Caco-2 (cell line): ENCODE measurements at regions not wholly inside any gene's neighbourhood (a gene's known extent, or its start where the extent isn't known, plus 50 kb on each side); places are given as distances from the start of the nearest gene placed in this dataset.

Source experiments
- BruUV-seq: library from RNA; stranded (reverse); fragments of 400-500 nt; replicated peaks from 2 replicates; lab custom pipeline; 2021; lab: Mats Ljungman, UMichigan
- CTCF ChIA-PET: fragments of 300-600 bp; sonication (Branson Sonifier 250); formaldehyde crosslinking; loops from one replicate; lab custom pipeline; 2022; ENCODE audit warnings: antibody characterized with exemption; lab: Charles Lee
- POLR2A ChIA-PET: fragments of 300-600 bp; sonication (Branson Sonifier 250); formaldehyde crosslinking; loops from one replicate; lab custom pipeline; 2022; ENCODE audit warnings: antibody characterized with exemption; lab: Charles Lee
- DNase-seq, 2 experiments: peaks; one replicate each; pipeline versions ENCODE4 v3.0.0 to v3.0.0-alpha.2; 2020 to 2022
- H3K27me3 ChIP-seq: replicated peaks from 2 replicates; pipeline ENCODE4 v1.6.0; 2011; ENCODE audit warnings: low read length; ENCODE audit not compliant: control insufficient read depth, insufficient read depth
- H3K36me3 ChIP-seq: 2 replicates; pipeline ENCODE4 v1.5.1; 2011; ENCODE audit warnings: low read length; ENCODE audit not compliant: control insufficient read depth, insufficient read depth
- H3K4me1 ChIP-seq: fragments of 250-450 bp; sonication (Bioruptor Pico); 2 replicates; pipeline ENCODE4 v1.5.1; 2020; ENCODE audit warnings: mild to moderate bottlenecking
- H3K4me3 ChIP-seq: 2 replicates; pipeline ENCODE4 v1.5.1; 2011; ENCODE audit warnings: low read depth, mild to moderate bottlenecking, control low read depth, low read length
- H3K9me3 ChIP-seq: fragments of 250-450 bp; sonication (Bioruptor Pico); 2 replicates; pipeline ENCODE4 v1.5.1; 2020; ENCODE audit warnings: mild to moderate bottlenecking, moderate library complexity
- H3K27ac Mint-ChIP-seq: one replicate; pipeline ENCODE4 v1.8.0; 2022; ENCODE audit warnings: mixed read lengths; ENCODE audit not compliant: unreplicated experiment
- H3K27me3 Mint-ChIP-seq: one replicate; pipeline ENCODE4 v1.8.0; 2022; ENCODE audit warnings: mixed read lengths; ENCODE audit not compliant: insufficient read depth, unreplicated experiment
- H3K36me3 Mint-ChIP-seq: one replicate; pipeline ENCODE4 v1.8.0; 2022; ENCODE audit warnings: mild to moderate bottlenecking, mixed read lengths; ENCODE audit not compliant: insufficient read depth, unreplicated experiment
- H3K4me1 Mint-ChIP-seq: one replicate; pipeline ENCODE4 v1.8.0; 2022; ENCODE audit warnings: low read depth, mixed read lengths; ENCODE audit not compliant: unreplicated experiment
- H3K4me3 Mint-ChIP-seq: one replicate; pipeline ENCODE4 v1.8.0; 2022; ENCODE audit warnings: mild to moderate bottlenecking, moderate library complexity, mixed read lengths; ENCODE audit not compliant: unreplicated experiment
- H3K9me3 Mint-ChIP-seq: one replicate; pipeline ENCODE4 v1.8.0; 2022; ENCODE audit warnings: mixed read lengths; ENCODE audit not compliant: unreplicated experiment
- CTCF ChIP-seq, 2 experiments: fragments of 200-600 bp in 1 of 2; IDR thresholded peaks; 1 replicate in 1 of 2; 2 replicates in 1 of 2; pipeline versions ENCODE4 v1.5.1 to v1.8.0; 2011 to 2022; ENCODE audit warnings: antibody characterized with exemption in 1 of 2, control low read depth in 1 of 2, inconsistent platforms in 1 of 2, low read depth in 1 of 2, low read length in 1 of 2, mild to moderate bottlenecking in 1 of 2, moderate library complexity in 1 of 2; ENCODE audit not compliant: insufficient read depth in 1 of 2, severe bottlenecking in 1 of 2, unreplicated experiment in 1 of 2
- intact Hi-C: fragments of 100-400 bp; cut with micrococcal nuclease; formaldehyde crosslinking; loops from one replicate; pipeline ENCODE4 v1.10.0; 2022; ENCODE audit not compliant: unreplicated experiment

GRCh38 chr6:167450626-167451025 is 125.7 kb downstream of the TTLL2 start:
- H3K36me3 ChIP-seq, result no peaks in the 10 kb centered on the region
- DNase-seq, result no peak
- H3K4me3 ChIP-seq, result no peak overlapping the region
- TF ChIP-seq CTCF (IDR thresholded peaks at IDR 0.05; ENCODE audit: insufficient read depth in 1 of 2, low read depth in 1 of 2, low read length in 1 of 2, severe bottlenecking in 1 of 2, unreplicated experiment in 1 of 2), result no peak
- Mint-ChIP-seq H3K4me3 (no peak overlapping the region), H3K27ac (no peak overlapping the region), H3K4me1 (no peaks in the 10 kb centered on the region), H3K9me3 (no peaks in the 10 kb centered on the region), H3K27me3 (no peaks in the 10 kb centered on the region), H3K36me3 (no peaks in the 10 kb centered on the region)
- BruUV-seq, result no TSS peak
- intact Hi-C loops, result no loop called here
- no peaks in the 10 kb centered on the region for H3K4me1 ChIP-seq
- H3K27me3 ChIP-seq, result no peaks in the 10 kb centered on the region
- POLR2A ChIA-PET, result no interaction called here
- no peaks in the 10 kb centered on the region for H3K9me3 ChIP-seq
- CTCF ChIA-PET, result no interaction called here

- Histone ChIP-seq H3K9me3 (no peaks in the 10 kb centered on the region), H3K36me3 (no peaks in the 10 kb centered on the region), H3K4me1 (no peaks in the 10 kb centered on the region), H3K4me3 (no peak overlapping the region), H3K27me3 (no peaks in the 10 kb centered on the region)
- Mint-ChIP-seq H3K36me3 (no peaks in the 10 kb centered on the region), H3K9me3 (no peaks in the 10 kb centered on the region), H3K4me3 (no peak overlapping the region), H3K4me1 (no peaks in the 10 kb centered on the region), H3K27ac (no peak overlapping the region), H3K27me3 (no peaks in the 10 kb centered on the region)
- no peak for TF ChIP-seq CTCF (IDR thresholded peaks at IDR 0.05; ENCODE audit: insufficient read depth in 1 of 2, low read depth in 1 of 2, low read length in 1 of 2, severe bottlenecking in 1 of 2, unreplicated experiment in 1 of 2)
- POLR2A ChIA-PET, result no interaction called here
- DNase-seq, result no peak
- BruUV-seq, result no TSS peak
- CTCF ChIA-PET, result no interaction called here
- intact Hi-C loops, result no loop called here
Observed at GRCh38 chr6:167452338-167453081, 127.6 kb downstream of the TTLL2 start.

- no peaks in the 10 kb centered on the region for H3K4me1 Mint-ChIP-seq
- H3K4me1 ChIP-seq, result no peaks in the 10 kb centered on the region
- H3K9me3 ChIP-seq, result no peaks in the 10 kb centered on the region
- intact Hi-C loops, result no loop called here
- CTCF ChIA-PET, result no interaction called here
- no TSS peak for BruUV-seq
- POLR2A ChIA-PET, result no interaction called here
- no peaks in the 10 kb centered on the region for H3K9me3 Mint-ChIP-seq
- no peaks in the 10 kb centered on the region for H3K36me3 Mint-ChIP-seq
- H3K4me3 ChIP-seq, result no peak overlapping the region
- H3K4me3 Mint-ChIP-seq, result no peak overlapping the region
- no peak for TF ChIP-seq CTCF (IDR thresholded peaks at IDR 0.05; ENCODE audit: insufficient read depth in 1 of 2, low read depth in 1 of 2, low read length in 1 of 2, severe bottlenecking in 1 of 2, unreplicated experiment in 1 of 2)
- H3K36me3 ChIP-seq, result no peaks in the 10 kb centered on the region
- H3K27me3 Mint-ChIP-seq, result no peaks in the 10 kb centered on the region
- DNase-seq, result no peak
- no peak overlapping the region for H3K27ac Mint-ChIP-seq
- no peaks in the 10 kb centered on the region for H3K27me3 ChIP-seq
Observed at GRCh38 chr6:167453082-167453446, 128.2 kb downstream of the TTLL2 start.
